Right lobe of liver (tissue), 4 donors: ENCODE measurements at regions not wholly inside any gene's neighbourhood (a gene's known extent, or its start where the extent isn't known, plus 50 kb on each side); places are given as distances from the start of the nearest gene placed in this dataset.

Experiments
- POLR2A ChIP-seq: fragments of 450-650 bp; IDR thresholded peaks from one replicate; pipeline ENCODE4 v1.6.1; 2017; ENCODE audit warnings: antibody characterized with exemption, mild to moderate bottlenecking
- TF ChIP-seq, protein P1 (sequence below), 4 donors: fragments of 200-600 bp in 3 of 4; fragments of 450-650 bp in 1 of 4; IDR thresholded peaks; one replicate each; pipeline versions ENCODE4 v1.5.1 to v1.8.0; 2016 to 2022; ENCODE audit warnings: antibody characterized with exemption in 4 of 4, mild to moderate bottlenecking in 2 of 4
- donor health status: DM: no; HTN: no; CAD: no.
- donor health status: DM: no; HTN: no; CAD: no.
- donor health status: DM: no; HTN: yes; CAD: no.

DNA sequence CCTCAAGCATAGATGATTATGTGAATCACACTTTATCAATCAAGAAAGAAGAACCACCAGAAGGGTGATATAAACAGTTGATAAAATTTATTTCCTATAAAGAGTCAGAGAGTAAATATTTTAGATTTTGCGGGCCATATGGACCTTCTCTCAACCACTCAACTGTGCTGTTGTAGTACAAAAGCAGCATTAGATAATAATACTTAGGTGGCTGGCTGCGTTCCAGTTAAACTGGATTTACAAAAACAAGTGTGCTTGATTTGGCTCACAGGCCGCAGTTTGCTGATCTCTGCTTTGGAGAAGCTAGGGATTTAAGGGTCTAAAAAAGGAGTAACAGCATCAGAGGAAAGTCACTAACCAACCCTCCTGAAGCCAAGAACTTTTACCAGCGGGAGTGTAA lies 1406.0 kb downstream of the KCNT2 start:
- TF ChIP-seq, protein P1, sequence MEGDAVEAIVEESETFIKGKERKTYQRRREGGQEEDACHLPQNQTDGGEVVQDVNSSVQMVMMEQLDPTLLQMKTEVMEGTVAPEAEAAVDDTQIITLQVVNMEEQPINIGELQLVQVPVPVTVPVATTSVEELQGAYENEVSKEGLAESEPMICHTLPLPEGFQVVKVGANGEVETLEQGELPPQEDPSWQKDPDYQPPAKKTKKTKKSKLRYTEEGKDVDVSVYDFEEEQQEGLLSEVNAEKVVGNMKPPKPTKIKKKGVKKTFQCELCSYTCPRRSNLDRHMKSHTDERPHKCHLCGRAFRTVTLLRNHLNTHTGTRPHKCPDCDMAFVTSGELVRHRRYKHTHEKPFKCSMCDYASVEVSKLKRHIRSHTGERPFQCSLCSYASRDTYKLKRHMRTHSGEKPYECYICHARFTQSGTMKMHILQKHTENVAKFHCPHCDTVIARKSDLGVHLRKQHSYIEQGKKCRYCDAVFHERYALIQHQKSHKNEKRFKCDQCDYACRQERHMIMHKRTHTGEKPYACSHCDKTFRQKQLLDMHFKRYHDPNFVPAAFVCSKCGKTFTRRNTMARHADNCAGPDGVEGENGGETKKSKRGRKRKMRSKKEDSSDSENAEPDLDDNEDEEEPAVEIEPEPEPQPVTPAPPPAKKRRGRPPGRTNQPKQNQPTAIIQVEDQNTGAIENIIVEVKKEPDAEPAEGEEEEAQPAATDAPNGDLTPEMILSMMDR (IDR thresholded peaks at IDR 0.05) = no peak
- TF ChIP-seq POLR2A = no peak
